Stromal cell of bone marrow (primary cell): ENCODE measurements at regions not wholly inside any gene's neighbourhood (a gene's known extent, or its start where the extent isn't known, plus 50 kb on each side); places are given as distances from the start of the nearest gene placed in this dataset.

ENCODE experiments used
- DNase-seq: peaks from one replicate; pipeline ENCODE4 v3.0.0-alpha.2; 2012; ENCODE audit warnings: low read depth

GRCh38 chr14:97524589-97525319 lies 727.6 kb downstream of the VRK1 start:
- no peak for DNase-seq

GRCh38 chr14:97527993-97528392 lies 730.8 kb downstream of the VRK1 start:
- no peak for DNase-seq

GRCh38 chr14:97532052-97532451 lies 734.9 kb downstream of the VRK1 start:
- no peak for DNase-seq

GRCh38 chr14:97536421-97536820 lies 739.2 kb downstream of the VRK1 start:
- no peak for DNase-seq

GRCh38 chr14:97538749-97539410 lies 741.7 kb downstream of the VRK1 start:
- no peak for DNase-seq

GRCh38 chr14:97539411-97539795 lies 742.2 kb downstream of the VRK1 start:
- DNase-seq, result no peak

GRCh38 chr14:97539884-97540283 lies 742.7 kb downstream of the VRK1 start:
- DNase-seq, result no peak

- no peak for DNase-seq
Measured at GRCh38 chr14:97543221-97543620, 746.0 kb downstream of the VRK1 start.

GRCh38 chr14:97543816-97544215 lies 746.6 kb downstream of the VRK1 start:
- no peak for DNase-seq

- DNase-seq, result no peak
Measured at GRCh38 chr14:97544571-97544970, 747.4 kb downstream of the VRK1 start.

- no peak for DNase-seq
Measured at GRCh38 chr14:97546491-97547230, 749.5 kb downstream of the VRK1 start.

- DNase-seq, result no peak
Measured at GRCh38 chr14:97550463-97550862, 753.3 kb downstream of the VRK1 start.

- DNase-seq, result no peak
Measured at GRCh38 chr14:97554597-97554996, 757.4 kb downstream of the VRK1 start.

GRCh38 chr14:97564334-97564733 lies 767.2 kb downstream of the VRK1 start:
- no peak for DNase-seq

GRCh38 chr14:97571201-97571600 lies 774.0 kb downstream of the VRK1 start:
- no peak for DNase-seq

GRCh38 chr14:97571866-97572555 lies 774.8 kb downstream of the VRK1 start:
- no peak for DNase-seq

- DNase-seq, result no peak
Measured at GRCh38 chr14:97572583-97573458, 775.6 kb downstream of the VRK1 start.

- DNase-seq, result no peak
Measured at GRCh38 chr14:97575677-97576076, 778.5 kb downstream of the VRK1 start.

GRCh38 chr14:97578982-97579548 lies 781.9 kb downstream of the VRK1 start:
- no peak for DNase-seq

- DNase-seq, result no peak
Measured at GRCh38 chr14:97581016-97581415, 783.8 kb downstream of the VRK1 start.

GRCh38 chr14:97582022-97582421 lies 784.8 kb downstream of the VRK1 start:
- no peak for DNase-seq
